T-helper 22 cell (primary cell): ENCODE measurements at regions not wholly inside any gene's neighbourhood (a gene's known extent, or its start where the extent isn't known, plus 50 kb on each side); places are given as distances from the start of the nearest gene placed in this dataset.

Source experiments
- DNase-seq: peaks from one replicate; pipeline ENCODE4 v3.0.0-alpha.2; 2020; ENCODE audit warnings: low read depth

- no peak for DNase-seq
These were observed 95.8 kb downstream of the ERMARD start for GRCh38 chr6:169847141-169847674.

- DNase-seq = no peak
These were observed 95.0 kb downstream of the ERMARD start for GRCh38 chr6:169846286-169847056.

GRCh38 chr6:169845426-169846285, 94.2 kb downstream of the ERMARD start:
- DNase-seq = no peak

- DNase-seq = no peak
These were observed 93.5 kb downstream of the ERMARD start for GRCh38 chr6:169844946-169845345.

- DNase-seq = no peak
These were observed 92.6 kb downstream of the ERMARD start for GRCh38 chr6:169843991-169844390.

GRCh38 chr6:169843110-169843509, 91.7 kb downstream of the ERMARD start:
- no peak for DNase-seq

- DNase-seq = no peak
These were observed 90.6 kb downstream of the ERMARD start for GRCh38 chr6:169841907-169842606.

- no peak for DNase-seq
These were observed 89.8 kb downstream of the ERMARD start for GRCh38 chr6:169841251-169841650.

GRCh38 chr6:169839898-169840631, 88.6 kb downstream of the ERMARD start:
- DNase-seq = no peak

- DNase-seq = no peak
These were observed 88.1 kb downstream of the ERMARD start for GRCh38 chr6:169839493-169839892.

- DNase-seq = no peak
These were observed 87.6 kb downstream of the ERMARD start for GRCh38 chr6:169839029-169839481.

GRCh38 chr6:169838346-169839028, 87.1 kb downstream of the ERMARD start:
- DNase-seq = no peak

GRCh38 chr6:169837529-169838250, 86.3 kb downstream of the ERMARD start:
- DNase-seq = no peak

GRCh38 chr6:169833258-169833794, 81.9 kb downstream of the ERMARD start:
- no peak for DNase-seq

GRCh38 chr6:169832247-169832948, 81.0 kb downstream of the ERMARD start:
- DNase-seq = no peak

GRCh38 chr6:169831450-169832246, 80.2 kb downstream of the ERMARD start:
- DNase-seq = no peak
